ENCODE measurements at regions not wholly inside any gene's neighbourhood (a gene's known extent, or its start where the extent isn't known, plus 50 kb on each side); places are given as distances from the start of the nearest gene placed in this dataset.

GRCh38 chr10:113285305-113285704 is 267.5 kb upstream of the HABP2 start:
- Histone ChIP-seq H3K9me3 (ENCODE audit: control insufficient read depth in 1 of 2, insufficient read depth in 1 of 2, low read depth in 1 of 2, low read length in 2 of 2) (no peaks in the 10 kb centered on the region), H3K27ac (ENCODE audit: low read depth, low read length) (no peak overlapping the region), H3K4me1 (ENCODE audit: control insufficient read depth in 1 of 2, insufficient read depth in 2 of 2, low read length in 2 of 2) (no peaks in the 10 kb centered on the region), H3K9ac (ENCODE audit: low read length) (no peak overlapping the region), H3K4me2 (ENCODE audit: low read length) (no peak overlapping the region), H4K20me1 (ENCODE audit: insufficient read depth) (no peaks in the 10 kb centered on the region), H3K36me3 (ENCODE audit: control insufficient read depth in 1 of 2, insufficient read depth in 2 of 2, low read length in 2 of 2) (no peaks in the 10 kb centered on the region), H3K27me3 (ENCODE audit: insufficient read depth, low read length) (no peaks in the 10 kb centered on the region), H3K4me3 (replicated peaks in 1 of 2; ENCODE audit: low read depth in 1 of 2, low read length in 2 of 2) (no peak overlapping the region), H3K9me2 (ENCODE audit: insufficient read depth) (no peaks in the 10 kb centered on the region), H3K79me2 (ENCODE audit: insufficient read depth, low read length) (no peaks in the 10 kb centered on the region), H2AFZ (ENCODE audit: low read depth, low read length, poor library complexity, severe bottlenecking) (no peak overlapping the region)
- no TSS peak for BruUV-seq (replicated peaks)
- DNase-seq (ENCODE audit: low read depth, low spot score) (no peak), ATAC-seq (no peak)
- intact Hi-C loops (cut with micrococcal nuclease), result no loop called here
- ChIA-PET RAD21 (ENCODE audit: low non-redundant PET in 1 of 2, low total read pairs in 2 of 2, uncharacterized antibody in 2 of 2, unreplicated experiment in 2 of 2) (no interaction called here), POLR2A (no interaction called here), CTCF (no interaction called here)
- TF ChIP-seq POLR2AphosphoS5 (IDR thresholded peaks at IDR 0.05; ENCODE audit: low read depth, low read length) (no peak), EGR1 (IDR thresholded peaks at IDR 0.05; ENCODE audit: low read depth) (no peak), EZH2 (IDR thresholded peaks at IDR 0.05) (no peak), YY1 (IDR thresholded peaks at IDR 0.05; ENCODE audit: extremely low read depth, insufficient replicate concordance, low read depth, low read length) (no peak), EZH2phosphoT487 (IDR thresholded peaks at IDR 0.05; ENCODE audit: borderline replicate concordance) (no peak), CEBPB (IDR thresholded peaks at IDR 0.05; ENCODE audit: low read depth) (no peak), TCF7L2 (IDR thresholded peaks at IDR 0.05; ENCODE audit: borderline replicate concordance, extremely low read depth, insufficient read depth, insufficient read length) (no peak), POLR2A (IDR thresholded peaks at IDR 0.05; ENCODE audit: borderline replicate concordance, extremely low read depth, insufficient read depth, insufficient read length) (no peak), SRF (IDR thresholded peaks at IDR 0.05; ENCODE audit: low read depth) (no peak), ATF3 (IDR thresholded peaks at IDR 0.05) (no peak), MAX (IDR thresholded peaks at IDR 0.05) (no peak), FOSL1 (IDR thresholded peaks at IDR 0.05; ENCODE audit: low read depth) (no peak), SP1 (IDR thresholded peaks at IDR 0.05; ENCODE audit: low read depth) (no peak), SIN3A (IDR thresholded peaks at IDR 0.05; ENCODE audit: low read depth) (no peak), ZFX (IDR thresholded peaks at IDR 0.05) (no peak), ELF1 (IDR thresholded peaks at IDR 0.05; ENCODE audit: borderline replicate concordance, low read depth) (no peak), ZBTB33 (IDR thresholded peaks at IDR 0.05; ENCODE audit: extremely low read depth, insufficient replicate concordance, low read length) (no peak), ZNF274 (IDR thresholded peaks at IDR 0.05; ENCODE audit: low read depth, low read length) (no peak)
